ENCODE measurements at regions not wholly inside any gene's neighbourhood (a gene's known extent, or its start where the extent isn't known, plus 50 kb on each side); places are given as distances from the start of the nearest gene placed in this dataset.
"Not testable (repeated sequence)": the region's sequence is repeated elsewhere in the genome, so short reads cannot be mapped to it uniquely, and the experiment has no call there.

GRCh38 chr12:131436922-131437705 is 273.8 kb upstream of the SFSWAP start:
- 35 to 44% methylated on average over 10 of the region's 10 CpGs for WGBS, 2 donors
- Histone ChIP-seq H3K4me3 (no peak overlapping the region), H3K27me3 (no peaks in the 10 kb centered on the region), H3K4me1 (peaks cover 7% of the 10 kb centered on the region), H3K36me3 (replicated peaks in 1 of 2; ENCODE audit: insufficient read depth in 1 of 2, low read depth in 2 of 2) (no peaks in the 10 kb centered on the region), H3K9me3 (no peaks in the 10 kb centered on the region), H3K27ac (no peak overlapping the region)
- TF ChIP-seq CTCF (IDR thresholded peaks at IDR 0.05) (no peak), POLR2A (IDR thresholded peaks at IDR 0.05) (no peak)
- intact Hi-C loops (cut with DNase I) = no loop called here
- no peak for ATAC-seq
- no peak for DNase-seq

- no peaks in the 10 kb centered on the region for H3K36me3 ChIP-seq (replicated peaks in 1 of 2; ENCODE audit: insufficient read depth in 1 of 2, low read depth in 2 of 2)
- no peaks in the 10 kb centered on the region for H3K27me3 ChIP-seq
- H3K4me1 ChIP-seq = peaks cover 7% of the 10 kb centered on the region
- no peak overlapping the region for H3K4me3 ChIP-seq
- no peak for DNase-seq
- H3K9me3 ChIP-seq = no peaks in the 10 kb centered on the region
- no peak overlapping the region for H3K27ac ChIP-seq
- no peak for ATAC-seq
- TF ChIP-seq CTCF (IDR thresholded peaks at IDR 0.05) (no peak), POLR2A (IDR thresholded peaks at IDR 0.05) (no peak)
- WGBS, 2 donors = 33 to 41% methylated on average over 1 to 9 of the region's 9 CpGs
- intact Hi-C loops (cut with DNase I) = no loop called here
Measured at GRCh38 chr12:131437706-131438492, 273.0 kb upstream of the SFSWAP start.

- H3K9me3 ChIP-seq; H3K27me3 ChIP-seq; H3K36me3 ChIP-seq (replicated peaks in 1 of 2; ENCODE audit: insufficient read depth in 1 of 2, low read depth in 2 of 2); H3K4me1 ChIP-seq; intact Hi-C loops (cut with DNase I); ATAC-seq; H3K27ac ChIP-seq; DNase-seq; H3K4me3 ChIP-seq: not testable (repeated sequence)
- 48 to 61% methylated on average over 2 to 3 of the region's 3 CpGs for WGBS, 2 donors
Measured at GRCh38 chr12:131438493-131438835, 272.4 kb upstream of the SFSWAP start.

- Histone ChIP-seq H3K36me3 (replicated peaks in 1 of 2; ENCODE audit: insufficient read depth in 1 of 2, low read depth in 2 of 2) (no peaks in the 10 kb centered on the region), H3K27me3 (no peaks in the 10 kb centered on the region), H3K4me3 (no peak overlapping the region), H3K9me3 (no peaks in the 10 kb centered on the region), H3K27ac (no peak overlapping the region), H3K4me1 (peaks cover 7% of the 10 kb centered on the region)
- TF ChIP-seq CTCF (IDR thresholded peaks at IDR 0.05) (no peak), POLR2A (IDR thresholded peaks at IDR 0.05) (no peak)
- intact Hi-C loops (cut with DNase I) = no loop called here
- 58 to 61% methylated on average over 13 to 14 of the region's 14 CpGs for WGBS, 2 donors
- no peak for ATAC-seq
- DNase-seq = no peak
Measured at GRCh38 chr12:131438881-131439280, 272.0 kb upstream of the SFSWAP start.

- H3K27me3 ChIP-seq; intact Hi-C loops (cut with DNase I); H3K9me3 ChIP-seq; H3K27ac ChIP-seq; ATAC-seq; DNase-seq; H3K4me3 ChIP-seq; H3K36me3 ChIP-seq (replicated peaks in 1 of 2; ENCODE audit: insufficient read depth in 1 of 2, low read depth in 2 of 2); H3K4me1 ChIP-seq: not testable (repeated sequence)
- no CpG with 5 or more reads among the region's 8 CpGs for WGBS, 2 donors
Measured at GRCh38 chr12:131439752-131440151, 271.1 kb upstream of the SFSWAP start.

GRCh38 chr12:131440209-131441059 is 270.5 kb upstream of the SFSWAP start:
- intact Hi-C loops (cut with DNase I); ATAC-seq; H3K9me3 ChIP-seq; H3K4me3 ChIP-seq; H3K27ac ChIP-seq; H3K27me3 ChIP-seq; H3K4me1 ChIP-seq; DNase-seq; H3K36me3 ChIP-seq (replicated peaks in 1 of 2; ENCODE audit: insufficient read depth in 1 of 2, low read depth in 2 of 2): not testable (repeated sequence)
- WGBS, 2 donors = 61 to 100% methylated on average over 1 to 4 of the region's 21 CpGs
